ENCODE measurements at regions not wholly inside any gene's neighbourhood (a gene's known extent, or its start where the extent isn't known, plus 50 kb on each side); places are given as distances from the start of the nearest gene placed in this dataset.

GRCh38 chr2:16003809-16004208 is 63.5 kb downstream of the MYCN start:
- H3K4me1 Mint-ChIP-seq (ENCODE audit: low read depth, unreplicated experiment), result peaks cover 14% of the 10 kb centered on the region
- DNase-seq, result no peak
- TF ChIP-seq, protein P1, sequence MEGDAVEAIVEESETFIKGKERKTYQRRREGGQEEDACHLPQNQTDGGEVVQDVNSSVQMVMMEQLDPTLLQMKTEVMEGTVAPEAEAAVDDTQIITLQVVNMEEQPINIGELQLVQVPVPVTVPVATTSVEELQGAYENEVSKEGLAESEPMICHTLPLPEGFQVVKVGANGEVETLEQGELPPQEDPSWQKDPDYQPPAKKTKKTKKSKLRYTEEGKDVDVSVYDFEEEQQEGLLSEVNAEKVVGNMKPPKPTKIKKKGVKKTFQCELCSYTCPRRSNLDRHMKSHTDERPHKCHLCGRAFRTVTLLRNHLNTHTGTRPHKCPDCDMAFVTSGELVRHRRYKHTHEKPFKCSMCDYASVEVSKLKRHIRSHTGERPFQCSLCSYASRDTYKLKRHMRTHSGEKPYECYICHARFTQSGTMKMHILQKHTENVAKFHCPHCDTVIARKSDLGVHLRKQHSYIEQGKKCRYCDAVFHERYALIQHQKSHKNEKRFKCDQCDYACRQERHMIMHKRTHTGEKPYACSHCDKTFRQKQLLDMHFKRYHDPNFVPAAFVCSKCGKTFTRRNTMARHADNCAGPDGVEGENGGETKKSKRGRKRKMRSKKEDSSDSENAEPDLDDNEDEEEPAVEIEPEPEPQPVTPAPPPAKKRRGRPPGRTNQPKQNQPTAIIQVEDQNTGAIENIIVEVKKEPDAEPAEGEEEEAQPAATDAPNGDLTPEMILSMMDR (IDR thresholded peaks at IDR 0.05; ENCODE audit: partially characterized antibody, unreplicated experiment), result no peak
- no peak overlapping the region for H3K27ac Mint-ChIP-seq (ENCODE audit: unreplicated experiment)
- H3K9me3 Mint-ChIP-seq (ENCODE audit: unreplicated experiment), result peaks cover 6% of the 10 kb centered on the region
- no peak overlapping the region for H3K4me3 Mint-ChIP-seq (ENCODE audit: unreplicated experiment)
- no peaks in the 10 kb centered on the region for H3K36me3 Mint-ChIP-seq (ENCODE audit: unreplicated experiment)
- peaks cover 5% of the 10 kb centered on the region for H3K27me3 Mint-ChIP-seq (ENCODE audit: unreplicated experiment)

- H3K27me3 Mint-ChIP-seq (ENCODE audit: unreplicated experiment), result peaks cover 5% of the 10 kb centered on the region
Observed at GRCh38 chr2:16003152-16003551, 62.8 kb downstream of the MYCN start.

DNA sequence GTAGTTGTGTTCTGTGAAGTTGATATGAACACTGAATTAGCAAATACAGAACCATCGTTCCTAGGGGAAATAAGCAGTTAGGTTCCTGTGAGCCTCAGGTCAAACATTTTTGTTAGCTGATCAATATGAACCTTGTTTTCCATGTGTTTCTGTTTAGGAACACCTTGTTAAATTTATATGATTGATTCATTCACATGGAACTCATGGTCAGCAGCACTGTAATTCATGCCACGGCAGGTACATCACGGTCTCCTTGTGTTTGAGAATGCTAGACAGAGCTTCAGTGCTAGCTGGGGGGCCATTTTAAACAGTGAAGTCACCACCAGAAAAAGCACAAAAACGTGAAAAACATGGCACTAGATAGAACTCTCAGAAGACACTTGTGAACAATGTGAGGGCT is 62.2 kb downstream of the MYCN start:
- Mint-ChIP-seq H3K4me3 (ENCODE audit: unreplicated experiment) (no peak overlapping the region), H3K27me3 (ENCODE audit: unreplicated experiment) (peaks cover 5% of the 10 kb centered on the region), H3K4me1 (ENCODE audit: low read depth, unreplicated experiment) (peaks cover 14% of the 10 kb centered on the region), H3K9me3 (ENCODE audit: unreplicated experiment) (peaks cover 6% of the 10 kb centered on the region), H3K36me3 (ENCODE audit: unreplicated experiment) (no peaks in the 10 kb centered on the region), H3K27ac (ENCODE audit: unreplicated experiment) (no peak overlapping the region)
- TF ChIP-seq, protein P1 (IDR thresholded peaks at IDR 0.05; ENCODE audit: partially characterized antibody, unreplicated experiment), result no peak
- DNase-seq, result no peak

More at GRCh38 chr2:16003152-16003551, 62.8 kb downstream of the MYCN start:
- DNase-seq, result no peak
- H3K36me3 Mint-ChIP-seq (ENCODE audit: unreplicated experiment), result no peaks in the 10 kb centered on the region
- no peak overlapping the region for H3K4me3 Mint-ChIP-seq (ENCODE audit: unreplicated experiment)
- H3K4me1 Mint-ChIP-seq (ENCODE audit: low read depth, unreplicated experiment), result peaks cover 14% of the 10 kb centered on the region
- TF ChIP-seq, protein P1 (IDR thresholded peaks at IDR 0.05; ENCODE audit: partially characterized antibody, unreplicated experiment), result no peak
- H3K27ac Mint-ChIP-seq (ENCODE audit: unreplicated experiment), result no peak overlapping the region
- peaks cover 6% of the 10 kb centered on the region for H3K9me3 Mint-ChIP-seq (ENCODE audit: unreplicated experiment)

- Mint-ChIP-seq H3K4me1 (ENCODE audit: low read depth, unreplicated experiment) (peaks cover 14% of the 10 kb centered on the region), H3K9me3 (ENCODE audit: unreplicated experiment) (peaks cover 6% of the 10 kb centered on the region), H3K27me3 (ENCODE audit: unreplicated experiment) (peaks cover 5% of the 10 kb centered on the region), H3K27ac (ENCODE audit: unreplicated experiment) (no peak overlapping the region), H3K36me3 (ENCODE audit: unreplicated experiment) (no peaks in the 10 kb centered on the region), H3K4me3 (ENCODE audit: unreplicated experiment) (no peak overlapping the region)
- TF ChIP-seq, protein P1 (IDR thresholded peaks at IDR 0.05; ENCODE audit: partially characterized antibody, unreplicated experiment), result no peak
- no peak for DNase-seq
Observed at GRCh38 chr2:16002144-16002543, 61.8 kb downstream of the MYCN start.

DNA sequence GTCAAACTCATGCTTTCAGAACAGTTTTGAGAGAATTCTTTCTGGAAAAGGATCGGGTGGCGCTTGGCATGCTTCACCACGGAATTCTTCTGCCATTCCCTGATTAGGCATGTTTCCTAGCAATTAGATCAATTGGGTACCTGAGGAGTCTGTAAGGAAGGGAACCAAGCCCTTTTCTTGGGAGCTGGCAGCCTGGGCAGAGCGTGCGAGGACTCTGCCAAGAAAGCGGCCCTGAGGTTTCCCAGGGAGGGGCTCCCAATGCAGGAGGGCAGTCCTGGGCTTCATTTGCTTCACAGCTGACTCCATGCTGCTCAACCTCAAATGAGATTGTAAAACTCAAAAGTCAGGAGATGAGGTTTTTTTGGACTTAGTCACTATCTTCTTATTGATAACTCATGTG is 60.3 kb downstream of the MYCN start:
- H3K4me3 Mint-ChIP-seq (ENCODE audit: unreplicated experiment), result no peak overlapping the region
- TF ChIP-seq, protein P1 (IDR thresholded peaks at IDR 0.05; ENCODE audit: partially characterized antibody, unreplicated experiment), result no peak
- no peaks in the 10 kb centered on the region for H3K36me3 Mint-ChIP-seq (ENCODE audit: unreplicated experiment)
- H3K9me3 Mint-ChIP-seq (ENCODE audit: unreplicated experiment), result peaks cover 6% of the 10 kb centered on the region
- no peak overlapping the region for H3K27ac Mint-ChIP-seq (ENCODE audit: unreplicated experiment)
- no peak for DNase-seq
- peaks cover 14% of the 10 kb centered on the region for H3K4me1 Mint-ChIP-seq (ENCODE audit: low read depth, unreplicated experiment)
- peaks cover 5% of the 10 kb centered on the region for H3K27me3 Mint-ChIP-seq (ENCODE audit: unreplicated experiment)
